GM12864 (cell line): ENCODE measurements at regions not wholly inside any gene's neighbourhood (a gene's known extent, or its start where the extent isn't known, plus 50 kb on each side); places are given as distances from the start of the nearest gene placed in this dataset.

Source experiments
- DNase-seq: peaks from one replicate; pipeline ENCODE4 v3.0.0-alpha.2; 2011; ENCODE audit warnings: low read depth
- H3K4me3 ChIP-seq: 2 replicates; pipeline ENCODE4 v1.5.1; 2011; ENCODE audit warnings: mild to moderate bottlenecking, low read depth, low read length, control low read depth
- TF ChIP-seq, protein P1 (sequence below): IDR thresholded peaks from 2 replicates; pipeline ENCODE4 v1.5.1; 2011; ENCODE audit warnings: low read depth, mild to moderate bottlenecking, moderate library complexity, low read length, control low read depth, inconsistent platforms; ENCODE audit errors: missing control alignments

- TF ChIP-seq, protein P1, sequence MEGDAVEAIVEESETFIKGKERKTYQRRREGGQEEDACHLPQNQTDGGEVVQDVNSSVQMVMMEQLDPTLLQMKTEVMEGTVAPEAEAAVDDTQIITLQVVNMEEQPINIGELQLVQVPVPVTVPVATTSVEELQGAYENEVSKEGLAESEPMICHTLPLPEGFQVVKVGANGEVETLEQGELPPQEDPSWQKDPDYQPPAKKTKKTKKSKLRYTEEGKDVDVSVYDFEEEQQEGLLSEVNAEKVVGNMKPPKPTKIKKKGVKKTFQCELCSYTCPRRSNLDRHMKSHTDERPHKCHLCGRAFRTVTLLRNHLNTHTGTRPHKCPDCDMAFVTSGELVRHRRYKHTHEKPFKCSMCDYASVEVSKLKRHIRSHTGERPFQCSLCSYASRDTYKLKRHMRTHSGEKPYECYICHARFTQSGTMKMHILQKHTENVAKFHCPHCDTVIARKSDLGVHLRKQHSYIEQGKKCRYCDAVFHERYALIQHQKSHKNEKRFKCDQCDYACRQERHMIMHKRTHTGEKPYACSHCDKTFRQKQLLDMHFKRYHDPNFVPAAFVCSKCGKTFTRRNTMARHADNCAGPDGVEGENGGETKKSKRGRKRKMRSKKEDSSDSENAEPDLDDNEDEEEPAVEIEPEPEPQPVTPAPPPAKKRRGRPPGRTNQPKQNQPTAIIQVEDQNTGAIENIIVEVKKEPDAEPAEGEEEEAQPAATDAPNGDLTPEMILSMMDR = no peak
- no peak for DNase-seq
- no peak overlapping the region for H3K4me3 ChIP-seq
These were observed 164.0 kb upstream of the CFAP20DC start for GRCh38 chr3:59213860-59214259.

- TF ChIP-seq, protein P1 = peak; percentile 61
- no peak overlapping the region for H3K4me3 ChIP-seq
- DNase-seq = peak; percentile 4
These were observed 162.4 kb upstream of the CFAP20DC start for GRCh38 chr3:59212128-59212779.

GRCh38 chr3:59210260-59210659, 160.4 kb upstream of the CFAP20DC start:
- TF ChIP-seq, protein P1 = no peak
- DNase-seq = no peak
- no peak overlapping the region for H3K4me3 ChIP-seq

GRCh38 chr3:59192473-59192872, 142.6 kb upstream of the CFAP20DC start:
- DNase-seq = no peak
- TF ChIP-seq, protein P1 = no peak
- no peak overlapping the region for H3K4me3 ChIP-seq

DNA sequence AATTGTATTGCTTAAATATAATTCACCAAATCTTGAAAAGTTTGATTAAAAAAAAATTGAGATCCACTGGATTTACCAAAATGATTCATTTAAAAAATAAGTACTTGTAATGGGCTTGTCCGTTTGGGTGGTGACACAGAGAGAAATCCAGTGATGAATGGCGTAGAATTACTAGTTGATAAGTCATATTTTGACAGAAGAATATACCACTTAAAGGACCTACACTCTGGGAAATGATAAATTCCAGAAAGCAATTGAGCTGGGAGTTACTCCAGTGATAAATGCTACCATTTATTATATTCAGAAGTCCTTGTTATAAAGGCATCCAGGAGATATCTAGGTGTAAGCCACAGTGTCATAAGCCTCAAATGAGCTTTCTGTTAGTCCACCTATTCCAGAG, 141.8 kb upstream of the CFAP20DC start:
- TF ChIP-seq, protein P1 = no peak
- H3K4me3 ChIP-seq = no peak overlapping the region
- no peak for DNase-seq

DNA sequence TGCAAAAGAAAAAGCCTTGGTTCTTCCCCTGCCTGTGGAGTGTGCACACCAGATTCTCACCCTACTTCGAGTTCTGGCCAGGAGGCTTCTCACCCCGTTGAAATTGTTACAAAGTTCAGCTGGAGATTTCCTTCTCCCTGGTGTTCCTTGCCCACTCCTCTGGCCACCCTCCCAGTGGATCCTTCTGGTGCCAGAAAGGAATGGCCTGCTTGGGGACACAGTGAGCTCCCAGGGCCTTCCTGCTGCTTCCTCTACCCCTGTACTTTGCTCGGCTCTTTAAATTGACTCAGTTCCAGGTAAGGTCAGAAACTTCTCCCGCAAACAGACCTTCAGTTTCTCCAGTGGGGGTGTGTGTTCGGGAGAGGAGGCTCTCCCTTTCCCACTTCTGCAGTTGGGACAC, 140.1 kb upstream of the CFAP20DC start:
- DNase-seq = no peak
- TF ChIP-seq, protein P1 = no peak
- no peak overlapping the region for H3K4me3 ChIP-seq

GRCh38 chr3:59189526-59189925, 139.7 kb upstream of the CFAP20DC start:
- no peak overlapping the region for H3K4me3 ChIP-seq
- DNase-seq = no peak
- TF ChIP-seq, protein P1 = no peak
